A673 (cell line): ENCODE measurements at regions not wholly inside any gene's neighbourhood (a gene's known extent, or its start where the extent isn't known, plus 50 kb on each side); places are given as distances from the start of the nearest gene placed in this dataset.

Experiments used
- CTCF ChIP-seq: fragments of 300-800, 200-600 bp; sonication (generic); conservative IDR thresholded peaks from 2 replicates; pipeline ENCODE4 v1.5.1; 2017; ENCODE audit warnings: low read depth, mild to moderate bottlenecking, antibody characterized with exemption, low read length, moderate library complexity, mixed read lengths
- EZH2 ChIP-seq: fragments of 200-600 bp; sonication (generic); IDR thresholded peaks from 2 replicates; pipeline ENCODE4 v1.6.1; 2017; ENCODE audit warnings: borderline replicate concordance, low read depth, mild to moderate bottlenecking, mixed read lengths, antibody characterized with exemption, low read length; ENCODE audit not compliant: poor library complexity, severe bottlenecking

GRCh38 chr9:107636571-107637381, 147.2 kb upstream of the KLF4 start:
- TF ChIP-seq CTCF (no peak), EZH2 (no peak)
